Mucosa of descending colon (tissue), 3 donors: ENCODE measurements at regions not wholly inside any gene's neighbourhood (a gene's known extent, or its start where the extent isn't known, plus 50 kb on each side); places are given as distances from the start of the nearest gene placed in this dataset.

Experiments
- ATAC-seq: fragments of 200-7000 bp; cut with Tn5 transposase; one replicate; pipeline ENCODE4 v1.9.1; 2020; ENCODE audit warnings: mild to moderate bottlenecking, moderate library complexity
- DNase-seq, 3 donors: peaks; one replicate each; pipeline ENCODE4 v3.0.0-alpha.2; 2020
- H3K36me3 ChIP-seq: fragments of 200-600 bp; one replicate; pipeline ENCODE4 v1.8.0; 2021; ENCODE audit warnings: low read depth, mild to moderate bottlenecking
- H3K4me1 ChIP-seq: fragments of 200-600 bp; one replicate; pipeline ENCODE4 v1.8.0; 2021; ENCODE audit warnings: low read depth, mild to moderate bottlenecking
- H3K4me3 ChIP-seq: fragments of 200-600 bp; one replicate; pipeline ENCODE4 v1.8.0; 2021; ENCODE audit warnings: mild to moderate bottlenecking
- H3K9me3 ChIP-seq: fragments of 200-600 bp; one replicate; pipeline ENCODE4 v1.8.0; 2021; ENCODE audit warnings: mild to moderate bottlenecking
- CTCF ChIP-seq: fragments of 200-600 bp; IDR thresholded peaks from one replicate; pipeline ENCODE4 v1.8.0; 2022; ENCODE audit warnings: antibody characterized with exemption, mild to moderate bottlenecking
- intact Hi-C, 2 donors: fragments of 100-400 bp; cut with DNase I in 1 of 2; cut with micrococcal nuclease in 1 of 2; formaldehyde crosslinking; loops; one replicate each; pipeline versions ENCODE4 v1.11.0 to v1.11.1; 2022; cut with DNase I, micrococcal nuclease
- donor health status: DM: no; HTN: no; CAD: no; lungs with moderate emphysema.
- donor health status: DM: no; HTN: no; CAD: no.
- donor health status: DM: no; HTN: yes; CAD: no.

DNA sequence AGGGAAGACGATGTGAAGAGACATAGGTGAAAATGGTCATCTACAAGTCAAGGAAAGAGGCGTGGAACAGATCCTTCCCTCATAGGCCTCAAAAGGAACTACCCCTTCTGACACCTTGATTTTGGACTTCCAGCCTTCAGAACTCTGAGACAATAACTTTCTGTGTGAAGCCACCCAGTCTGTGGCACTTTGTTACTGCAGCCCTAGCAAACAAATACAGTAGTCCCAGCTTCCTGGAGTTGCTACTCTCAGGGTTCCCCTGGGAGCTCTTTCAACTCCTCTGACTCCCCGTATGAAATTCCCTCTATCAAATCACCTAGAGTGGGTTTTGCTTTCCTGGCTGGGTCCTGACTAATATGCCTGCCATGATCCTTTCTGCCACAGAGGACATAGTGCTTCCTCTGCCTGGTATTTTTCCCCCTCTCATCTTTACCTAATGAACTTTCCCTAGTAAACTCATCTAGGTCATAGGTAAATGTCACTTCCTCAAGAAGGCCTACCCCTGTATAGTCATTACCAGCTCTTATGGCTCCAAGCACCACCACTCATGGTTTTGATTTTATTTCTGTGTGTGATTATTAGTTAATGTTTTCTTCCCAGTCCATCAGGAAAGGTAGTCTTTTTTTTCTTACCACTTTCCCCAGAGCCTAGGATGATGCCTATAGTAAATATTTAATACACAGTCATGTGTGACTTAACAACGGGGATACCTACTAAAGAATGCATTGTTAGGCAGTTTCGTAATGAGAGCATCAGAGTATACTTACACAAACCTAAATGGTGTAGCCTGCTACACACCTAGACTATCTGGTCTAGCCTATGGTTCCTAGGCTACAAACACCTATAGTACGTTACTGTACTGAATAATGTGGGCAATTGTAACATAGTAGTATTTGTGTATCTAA lies 111.5 kb upstream of the LGALSL start:
- ATAC-seq (peak; percentile 79), DNase-seq (no peak)
- intact Hi-C loops, result no loop called here
- Histone ChIP-seq H3K36me3 (no peaks in the 10 kb centered on the region), H3K4me3 (no peak overlapping the region), H3K9me3 (no peaks in the 10 kb centered on the region), H3K4me1 (no peaks in the 10 kb centered on the region)
- TF ChIP-seq CTCF, result no peak

DNA sequence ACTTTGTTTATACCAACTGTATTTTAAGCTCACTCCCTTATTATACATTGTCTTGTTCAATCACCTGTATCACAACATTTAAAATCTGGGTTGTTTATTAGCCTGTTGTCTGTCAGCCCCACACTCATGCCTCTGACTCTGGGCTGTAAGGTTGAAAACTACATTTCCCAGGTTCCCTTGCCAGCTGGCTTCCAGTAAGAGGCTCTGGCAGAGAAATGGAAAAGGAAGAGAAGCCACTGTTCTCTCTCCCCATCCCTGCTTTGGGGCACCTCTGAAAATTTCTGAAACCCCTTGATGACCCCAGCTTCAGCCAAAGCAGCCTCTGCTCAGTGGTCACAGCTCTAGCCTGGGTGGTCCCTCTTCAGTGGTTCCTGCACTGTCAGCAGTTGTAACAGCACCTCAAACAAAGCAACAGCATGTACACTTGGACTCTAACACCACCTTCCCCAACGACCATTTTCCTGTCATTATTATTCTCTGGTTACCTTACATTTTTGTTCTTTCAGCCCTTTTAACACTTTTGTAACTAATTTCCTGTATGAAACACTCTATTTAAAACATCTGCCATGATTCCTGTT lies 108.9 kb upstream of the LGALSL start:
- Histone ChIP-seq H3K9me3 (no peaks in the 10 kb centered on the region), H3K36me3 (no peaks in the 10 kb centered on the region), H3K4me3 (no peak overlapping the region), H3K4me1 (no peaks in the 10 kb centered on the region)
- no peak for ATAC-seq
- intact Hi-C loops, result no loop called here
- DNase-seq, result no peak
- no peak for TF ChIP-seq CTCF

DNA sequence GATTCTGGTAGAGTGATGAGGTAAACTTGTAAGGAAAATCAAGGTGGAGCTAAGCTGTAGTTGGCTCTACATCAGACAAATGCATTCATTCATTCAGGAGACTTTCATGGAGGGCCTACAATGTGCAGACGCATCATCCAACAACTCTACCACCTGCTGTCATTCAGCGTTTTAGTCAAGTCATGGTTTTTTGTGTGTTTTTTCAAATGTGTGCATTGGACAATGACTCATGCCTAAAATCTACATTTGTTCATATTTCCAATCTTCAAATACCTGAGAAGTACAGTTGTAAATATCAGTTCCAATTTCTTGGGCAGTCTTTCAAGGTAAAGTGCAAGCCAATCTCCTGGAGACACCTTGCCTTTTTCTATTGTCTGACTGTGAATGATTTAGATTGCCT lies 108.0 kb upstream of the LGALSL start:
- no peaks in the 10 kb centered on the region for H3K4me1 ChIP-seq
- no peak for ATAC-seq
- no peak for TF ChIP-seq CTCF

GRCh38 chr2:64348386-64349130 lies 105.4 kb upstream of the LGALSL start:
- Histone ChIP-seq H3K9me3 (no peaks in the 10 kb centered on the region), H3K36me3 (no peaks in the 10 kb centered on the region), H3K4me3 (no peak overlapping the region), H3K4me1 (no peaks in the 10 kb centered on the region)
- ATAC-seq (peak; percentile 21), DNase-seq (no peak)
- intact Hi-C loops, result no loop called here
- TF ChIP-seq CTCF, result no peak

More for the DNA sequence above, 108.0 kb upstream of the LGALSL start:
- Histone ChIP-seq H3K36me3 (no peaks in the 10 kb centered on the region), H3K4me3 (no peak overlapping the region), H3K9me3 (no peaks in the 10 kb centered on the region)
- DNase-seq, result no peak
- intact Hi-C loops, result no loop called here

- intact Hi-C loops, result no loop called here
- no peaks in the 10 kb centered on the region for H3K36me3 ChIP-seq
- TF ChIP-seq CTCF, result no peak
- ATAC-seq (no peak), DNase-seq (no peak)
- no peaks in the 10 kb centered on the region for H3K4me1 ChIP-seq
- H3K4me3 ChIP-seq, result no peak overlapping the region
- H3K9me3 ChIP-seq, result no peaks in the 10 kb centered on the region
Measured at GRCh38 chr2:64349131-64349530, 104.8 kb upstream of the LGALSL start.
